Chondrocyte (in vitro differentiated cells): ENCODE measurements at regions not wholly inside any gene's neighbourhood (a gene's known extent, or its start where the extent isn't known, plus 50 kb on each side); places are given as distances from the start of the nearest gene placed in this dataset.

Source experiments
- DNase-seq: peaks from one replicate; pipeline ENCODE4 v3.0.0; 2021; ENCODE audit warnings: mixed read lengths, low spot score
- H3K27ac Mint-ChIP-seq: one replicate; pipeline ENCODE4 v1.8.0; 2021; ENCODE audit warnings: mild to moderate bottlenecking, moderate library complexity, mixed read lengths; ENCODE audit not compliant: unreplicated experiment
- H3K27me3 Mint-ChIP-seq: 2 replicates; pipeline ENCODE4 v1.8.0; 2021; ENCODE audit warnings: low read depth, mixed read lengths
- H3K36me3 Mint-ChIP-seq: 2 replicates; pipeline ENCODE4 v1.8.0; 2021; ENCODE audit warnings: low read depth, mixed read lengths
- H3K4me1 Mint-ChIP-seq: 2 replicates; pipeline ENCODE4 v1.8.0; 2021; ENCODE audit warnings: low read depth, mild to moderate bottlenecking, mixed read lengths
- H3K4me3 Mint-ChIP-seq: one replicate; pipeline ENCODE4 v1.8.0; 2021; ENCODE audit warnings: mild to moderate bottlenecking, moderate library complexity, mixed read lengths; ENCODE audit not compliant: unreplicated experiment
- H3K9me3 Mint-ChIP-seq: 2 replicates; pipeline ENCODE4 v1.8.0; 2021; ENCODE audit warnings: low read depth, mixed read lengths
- TF ChIP-seq, protein P1 (sequence below): fragments of 200-600 bp; sonication (generic); IDR thresholded peaks from 2 replicates; pipeline ENCODE4 v1.5.0; 2021; ENCODE audit warnings: antibody characterized with exemption, mild to moderate bottlenecking, moderate library complexity

GRCh38 chr16:63890081-63890480 lies 1231.8 kb downstream of the CDH11 start:
- no peaks in the 10 kb centered on the region for H3K36me3 Mint-ChIP-seq
- H3K9me3 Mint-ChIP-seq: peaks cover 7% of the 10 kb centered on the region
- H3K4me3 Mint-ChIP-seq: no peak overlapping the region
- H3K27ac Mint-ChIP-seq: no peak overlapping the region
- peaks cover 5% of the 10 kb centered on the region for H3K4me1 Mint-ChIP-seq
- TF ChIP-seq, protein P1, sequence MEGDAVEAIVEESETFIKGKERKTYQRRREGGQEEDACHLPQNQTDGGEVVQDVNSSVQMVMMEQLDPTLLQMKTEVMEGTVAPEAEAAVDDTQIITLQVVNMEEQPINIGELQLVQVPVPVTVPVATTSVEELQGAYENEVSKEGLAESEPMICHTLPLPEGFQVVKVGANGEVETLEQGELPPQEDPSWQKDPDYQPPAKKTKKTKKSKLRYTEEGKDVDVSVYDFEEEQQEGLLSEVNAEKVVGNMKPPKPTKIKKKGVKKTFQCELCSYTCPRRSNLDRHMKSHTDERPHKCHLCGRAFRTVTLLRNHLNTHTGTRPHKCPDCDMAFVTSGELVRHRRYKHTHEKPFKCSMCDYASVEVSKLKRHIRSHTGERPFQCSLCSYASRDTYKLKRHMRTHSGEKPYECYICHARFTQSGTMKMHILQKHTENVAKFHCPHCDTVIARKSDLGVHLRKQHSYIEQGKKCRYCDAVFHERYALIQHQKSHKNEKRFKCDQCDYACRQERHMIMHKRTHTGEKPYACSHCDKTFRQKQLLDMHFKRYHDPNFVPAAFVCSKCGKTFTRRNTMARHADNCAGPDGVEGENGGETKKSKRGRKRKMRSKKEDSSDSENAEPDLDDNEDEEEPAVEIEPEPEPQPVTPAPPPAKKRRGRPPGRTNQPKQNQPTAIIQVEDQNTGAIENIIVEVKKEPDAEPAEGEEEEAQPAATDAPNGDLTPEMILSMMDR: no peak
- DNase-seq: no peak
- peaks cover 7% of the 10 kb centered on the region for H3K27me3 Mint-ChIP-seq

GRCh38 chr16:63883091-63883490 lies 1238.8 kb downstream of the CDH11 start:
- no peak overlapping the region for H3K27ac Mint-ChIP-seq
- no peaks in the 10 kb centered on the region for H3K9me3 Mint-ChIP-seq
- no peaks in the 10 kb centered on the region for H3K4me1 Mint-ChIP-seq
- H3K27me3 Mint-ChIP-seq: peaks cover 8% of the 10 kb centered on the region
- DNase-seq: no peak
- H3K4me3 Mint-ChIP-seq: no peak overlapping the region
- no peaks in the 10 kb centered on the region for H3K36me3 Mint-ChIP-seq
- TF ChIP-seq, protein P1: no peak

- Mint-ChIP-seq H3K27me3 (peaks cover 8% of the 10 kb centered on the region), H3K4me3 (no peak overlapping the region), H3K36me3 (no peaks in the 10 kb centered on the region), H3K27ac (no peak overlapping the region), H3K4me1 (no peaks in the 10 kb centered on the region), H3K9me3 (no peaks in the 10 kb centered on the region)
- TF ChIP-seq, protein P1: no peak
- no peak for DNase-seq
Observed at GRCh38 chr16:63882576-63882975, 1239.3 kb downstream of the CDH11 start.

DNA sequence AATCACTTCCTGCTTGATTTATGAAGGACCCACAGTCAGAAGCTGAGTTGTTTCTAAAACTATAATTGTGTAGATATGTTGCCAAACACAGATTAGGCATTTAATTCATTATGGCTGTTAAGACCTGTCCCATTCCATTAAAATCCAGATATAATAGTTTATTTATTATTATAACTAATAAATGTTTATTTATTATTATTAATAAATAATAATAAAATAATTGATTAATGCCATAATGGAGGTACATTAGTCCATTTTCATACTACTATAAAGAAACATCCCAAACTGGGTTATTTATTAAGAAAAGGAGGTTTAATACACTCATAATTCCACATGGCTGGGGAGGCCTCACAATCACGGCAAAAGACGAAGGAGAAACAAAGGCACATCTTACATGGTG lies 1240.9 kb downstream of the CDH11 start:
- Mint-ChIP-seq H3K27me3 (peaks cover 5% of the 10 kb centered on the region), H3K4me1 (no peaks in the 10 kb centered on the region), H3K4me3 (no peak overlapping the region), H3K36me3 (no peaks in the 10 kb centered on the region), H3K9me3 (no peaks in the 10 kb centered on the region), H3K27ac (no peak overlapping the region)
- no peak for DNase-seq
- TF ChIP-seq, protein P1: no peak

GRCh38 chr16:63877401-63877800 lies 1244.5 kb downstream of the CDH11 start:
- no peak overlapping the region for H3K27ac Mint-ChIP-seq
- no peak for DNase-seq
- peaks cover 2% of the 10 kb centered on the region for H3K27me3 Mint-ChIP-seq
- H3K4me3 Mint-ChIP-seq: no peak overlapping the region
- TF ChIP-seq, protein P1: no peak
- H3K9me3 Mint-ChIP-seq: no peaks in the 10 kb centered on the region
- no peaks in the 10 kb centered on the region for H3K4me1 Mint-ChIP-seq
- no peaks in the 10 kb centered on the region for H3K36me3 Mint-ChIP-seq
